ENCODE measurements at regions not wholly inside any gene's neighbourhood (a gene's known extent, or its start where the extent isn't known, plus 50 kb on each side); places are given as distances from the start of the nearest gene placed in this dataset.

- TF ChIP-seq EP300 (IDR thresholded peaks at IDR 0.05; ENCODE audit: borderline replicate concordance) (no peak), MAX (IDR thresholded peaks at IDR 0.05) (no peak), CEBPB (IDR thresholded peaks at IDR 0.05) (no peak), TAF1 (IDR thresholded peaks at IDR 0.05; ENCODE audit: low read depth) (no peak), RAD21 (IDR thresholded peaks at IDR 0.05; ENCODE audit: low read depth) (no peak), ZBTB7A (IDR thresholded peaks at IDR 0.05; ENCODE audit: low read depth) (no peak), TEAD4 (IDR thresholded peaks at IDR 0.05) (no peak), REST (IDR thresholded peaks at IDR 0.05; ENCODE audit: low read depth) (no peak), FOXM1 (IDR thresholded peaks at IDR 0.05; ENCODE audit: borderline replicate concordance, low read depth) (no peak), EGR1 (IDR thresholded peaks at IDR 0.05) (no peak), YY1 (IDR thresholded peaks at IDR 0.05; ENCODE audit: low read depth) (no peak), TCF12 (IDR thresholded peaks at IDR 0.05; ENCODE audit: low read depth) (no peak)
These were observed 433.1 kb upstream of the C2CD4B start for GRCh38 chr15:62598217-62598616.
